BJ (cell line): ENCODE measurements at regions not wholly inside any gene's neighbourhood (a gene's known extent, or its start where the extent isn't known, plus 50 kb on each side); places are given as distances from the start of the nearest gene placed in this dataset.

Experiments used
- CTCF ChIA-PET: fragments of 350-600 bp; formaldehyde crosslinking; extraction: SDS; loops from one replicate; lab custom pipeline; 2021; ENCODE audit warnings: antibody characterized with exemption, inconsistent platforms; lab: Yijun Ruan, JAX
- POLR2A ChIA-PET: fragments of 300-600 bp; sonication (Branson Sonifier 250); formaldehyde crosslinking; extraction: SDS; loops from one replicate; lab custom pipeline; 2021; ENCODE audit warnings: antibody characterized with exemption; lab: Charles Lee
- DNase-seq: peaks from one replicate; pipeline ENCODE4 v3.0.0-alpha.2; 2011; ENCODE audit warnings: low read depth
- H3K27me3 ChIP-seq: 2 replicates; pipeline ENCODE4 v1.6.0; 2011; ENCODE audit warnings: low read length; ENCODE audit not compliant: control insufficient read depth, insufficient read depth
- H3K36me3 ChIP-seq: 2 replicates; pipeline ENCODE4 v1.5.1; 2011; ENCODE audit warnings: low read length; ENCODE audit not compliant: control insufficient read depth, insufficient read depth
- H3K4me3 ChIP-seq: 2 replicates; pipeline ENCODE4 v1.5.1; 2011; ENCODE audit warnings: low read depth, mild to moderate bottlenecking, control low read depth, low read length
- CTCF ChIP-seq: IDR thresholded peaks from 2 replicates; pipeline ENCODE4 v1.5.1; 2011; ENCODE audit warnings: low read depth, mild to moderate bottlenecking, control low read depth, inconsistent platforms, low read length, moderate library complexity; ENCODE audit not compliant: insufficient read depth

- Histone ChIP-seq H3K4me3 (no peak overlapping the region), H3K27me3 (peaks cover 23% of the 10 kb centered on the region), H3K36me3 (no peaks in the 10 kb centered on the region)
- ChIA-PET POLR2A (no interaction called here), CTCF (interaction anchor here (0.7 to 2.8 kb wide), 4 partner anchors 20 to 39 kb away, joined by 3 to 15 read pairs (median 3); no protein-coding TSS in a partner anchor)
- no peak for DNase-seq
- no peak for TF ChIP-seq CTCF
Observed at GRCh38 chr11:119513131-119513805, 90.3 kb upstream of the THY1 start.

- Histone ChIP-seq H3K36me3 (no peaks in the 10 kb centered on the region), H3K27me3 (peaks cover 21% of the 10 kb centered on the region), H3K4me3 (no peak overlapping the region)
- no peak for TF ChIP-seq CTCF
- DNase-seq = no peak
- CTCF ChIA-PET = interaction anchor here (1.5 to 2.8 kb wide), 2 partner anchors 16 to 21 kb away, joined by 3 to 15 read pairs; no protein-coding TSS in a partner anchor
- POLR2A ChIA-PET = no interaction called here
Observed at GRCh38 chr11:119512369-119512768, 89.4 kb upstream of the THY1 start.

GRCh38 chr11:119511614-119512306 lies 88.8 kb upstream of the THY1 start:
- CTCF ChIA-PET = interaction anchor here (0.9 to 2.8 kb wide), 3 partner anchors 16 to 22 kb away, joined by 3 to 15 read pairs (median 3); no protein-coding TSS in a partner anchor
- POLR2A ChIA-PET = no interaction called here

GRCh38 chr11:119509969-119510401 lies 87.0 kb upstream of the THY1 start:
- Histone ChIP-seq H3K36me3 (no peaks in the 10 kb centered on the region), H3K27me3 (peaks cover 18% of the 10 kb centered on the region), H3K4me3 (no peak overlapping the region)
- DNase-seq = peak; percentile 46
- ChIA-PET POLR2A (no interaction called here), CTCF (interaction anchor here (1.1 to 1.9 kb wide), 5 partner anchors 16 to 145 kb away, joined by 3 to 13 read pairs (median 4); no protein-coding TSS in a partner anchor)
- no peak for TF ChIP-seq CTCF

More at GRCh38 chr11:119511614-119512306, 88.8 kb upstream of the THY1 start:
- H3K36me3 ChIP-seq = no peaks in the 10 kb centered on the region
- H3K27me3 ChIP-seq = peaks cover 21% of the 10 kb centered on the region
- no peak for TF ChIP-seq CTCF
- no peak overlapping the region for H3K4me3 ChIP-seq
- DNase-seq = no peak

- ChIA-PET CTCF (interaction anchor here (1.1 to 1.9 kb wide), 5 partner anchors 16 to 145 kb away, joined by 3 to 13 read pairs (median 4); no protein-coding TSS in a partner anchor), POLR2A (no interaction called here)
- no peak for TF ChIP-seq CTCF
- no peak overlapping the region for H3K4me3 ChIP-seq
- H3K36me3 ChIP-seq = no peaks in the 10 kb centered on the region
- peaks cover 18% of the 10 kb centered on the region for H3K27me3 ChIP-seq
- no peak for DNase-seq
Observed at GRCh38 chr11:119509282-119509841, 86.4 kb upstream of the THY1 start.
